HTR-8/SVneo (cell line): ENCODE measurements at regions not wholly inside any gene's neighbourhood (a gene's known extent, or its start where the extent isn't known, plus 50 kb on each side); places are given as distances from the start of the nearest gene placed in this dataset.
"Not testable (repeated sequence)": the region's sequence is repeated elsewhere in the genome, so short reads cannot be mapped to it uniquely, and the experiment has no call there.

Experiments
- DNase-seq: peaks from one replicate; pipeline ENCODE4 v3.0.0; 2011; ENCODE audit warnings: low spot score, mixed read lengths; ENCODE audit not compliant: insufficient read length
- FAIRE-seq: peaks from 2 replicates; lab custom pipeline; 2011; peaks lifted over from hg19 to GRCh38; lab: Jason Lieb, UNC

DNA sequence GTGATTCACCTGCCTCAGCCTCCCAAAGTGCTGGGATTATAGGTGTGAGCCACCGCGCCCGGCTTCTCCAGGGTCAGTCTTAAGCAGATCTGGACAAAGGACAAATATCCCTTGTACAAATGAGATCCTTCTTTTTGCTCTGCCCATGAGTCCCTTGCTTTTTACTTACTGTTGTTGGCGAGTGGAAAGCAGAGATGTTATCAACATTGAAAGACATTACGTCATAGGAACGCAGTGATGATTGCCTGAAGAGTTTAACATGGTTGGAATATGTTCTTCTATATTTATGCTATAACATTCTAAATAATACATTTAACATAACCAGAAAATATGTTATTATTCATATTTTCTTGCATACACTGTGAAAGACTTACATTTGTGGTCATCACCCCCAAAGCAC lies 644.3 kb upstream of the LRRN3 start:
- FAIRE-seq = no peak
- DNase-seq = no peak

DNA sequence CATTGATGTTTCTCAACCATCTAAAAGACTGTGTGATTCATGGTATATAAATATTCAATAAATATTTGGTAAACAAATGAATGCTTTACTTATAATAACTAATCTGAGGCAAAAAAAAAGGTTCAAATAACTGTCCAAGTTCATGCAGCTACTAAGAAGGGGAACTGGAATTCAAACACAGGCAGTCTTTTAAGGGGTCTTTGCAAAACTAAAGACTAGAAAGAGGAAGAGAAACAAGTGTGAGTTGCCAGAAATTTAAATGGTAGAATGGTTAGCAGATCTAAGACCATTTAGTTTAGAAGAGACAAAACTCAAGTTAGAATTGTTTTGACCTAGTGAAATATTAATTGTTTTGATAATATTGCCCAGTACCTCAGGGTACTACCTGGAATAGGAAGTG lies 642.0 kb upstream of the LRRN3 start:
- DNase-seq = no peak
- FAIRE-seq = no peak

DNA sequence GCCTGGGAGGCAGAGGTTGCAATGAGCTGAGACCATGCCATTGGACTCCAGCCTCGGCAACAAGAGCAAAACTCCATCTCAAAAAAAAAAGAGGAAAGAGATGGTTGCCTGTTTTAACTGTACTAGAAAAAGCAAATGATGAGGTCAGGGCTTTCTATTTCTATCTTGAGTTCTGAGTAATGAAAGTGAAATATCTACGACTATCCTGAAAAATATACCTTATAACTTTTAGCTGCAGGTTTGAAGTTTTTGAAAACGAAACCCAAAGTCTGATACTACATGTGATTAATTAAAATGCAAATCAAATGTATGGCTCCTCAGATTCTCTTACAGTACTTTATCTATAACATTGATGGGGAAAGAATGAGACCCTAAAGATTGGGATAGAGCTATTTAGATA lies 636.2 kb upstream of the LRRN3 start:
- FAIRE-seq (no peak), DNase-seq (no peak)

- no peak for FAIRE-seq
- no peak for DNase-seq
Observed at GRCh38 chr7:110461621-110462020, 629.3 kb upstream of the LRRN3 start.

DNA sequence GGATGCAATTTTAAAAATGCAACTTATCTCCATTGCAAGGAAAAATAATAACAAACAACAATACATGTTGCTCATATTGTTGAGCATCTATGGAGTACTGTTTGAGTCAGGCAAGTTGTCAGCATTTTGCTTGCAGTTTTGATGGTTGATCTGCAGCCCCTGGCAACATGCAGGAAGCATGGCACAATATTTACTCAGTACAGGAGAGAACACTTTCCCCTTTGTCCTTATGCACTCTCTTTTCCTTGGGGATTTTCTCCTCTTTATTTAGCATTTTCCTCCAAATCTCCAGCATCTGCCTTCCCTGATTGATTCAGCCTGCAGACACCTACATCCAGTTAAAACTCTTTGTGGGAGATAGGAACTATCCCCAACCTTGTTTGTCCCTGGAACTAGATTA lies 620.5 kb upstream of the LRRN3 start:
- DNase-seq (no peak), FAIRE-seq (no peak)

DNA sequence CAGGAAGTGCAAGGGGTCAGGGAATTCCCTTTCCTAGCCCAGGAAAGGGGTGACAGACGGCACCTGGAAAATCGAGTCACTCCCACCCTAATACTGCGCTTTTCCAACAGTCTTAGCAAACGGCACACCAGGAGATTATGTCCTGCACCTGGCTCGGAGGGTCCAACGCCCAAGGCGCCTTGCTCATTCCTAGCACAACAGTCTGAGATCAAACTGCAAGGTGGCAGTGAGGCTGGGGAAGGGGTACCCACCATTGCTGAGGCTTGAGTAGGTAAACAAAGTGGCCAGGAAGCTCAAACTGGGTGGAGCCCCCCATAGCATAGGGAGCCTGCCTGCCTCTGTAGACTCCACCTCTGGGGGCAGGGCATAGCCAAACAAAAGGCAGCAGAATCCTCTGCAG lies 618.5 kb upstream of the LRRN3 start:
- not testable (repeated sequence) for FAIRE-seq

DNA sequence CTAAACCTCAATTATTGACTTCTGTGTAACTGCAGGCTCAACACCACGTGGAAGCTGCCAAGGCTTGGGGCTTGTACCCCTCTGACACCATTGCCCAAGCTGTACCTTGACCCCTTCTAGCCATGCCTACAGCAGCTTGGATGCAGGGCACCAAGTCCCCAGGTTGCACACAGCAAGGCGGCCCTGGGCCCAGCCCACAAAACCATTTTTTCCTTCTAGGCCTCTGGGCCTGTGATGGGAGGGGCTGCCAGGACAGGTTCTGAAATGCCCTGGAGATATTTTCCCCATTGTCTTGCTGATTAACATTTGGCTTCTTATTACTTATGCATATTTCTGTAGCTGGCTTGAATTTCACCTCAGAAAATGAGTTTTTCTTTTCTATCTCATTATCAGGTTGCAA lies 610.0 kb upstream of the LRRN3 start:
- no peak for DNase-seq
- FAIRE-seq = no peak

More for the DNA sequence above, 618.5 kb upstream of the LRRN3 start:
- not testable (repeated sequence) for DNase-seq

GRCh38 chr7:110483553-110483952 lies 607.4 kb upstream of the LRRN3 start:
- DNase-seq (no peak), FAIRE-seq (no peak)

GRCh38 chr7:110484356-110484755 lies 606.6 kb upstream of the LRRN3 start:
- FAIRE-seq (no peak), DNase-seq (no peak)

- no peak for FAIRE-seq
Observed at GRCh38 chr7:110486549-110486948, 604.4 kb upstream of the LRRN3 start.

DNA sequence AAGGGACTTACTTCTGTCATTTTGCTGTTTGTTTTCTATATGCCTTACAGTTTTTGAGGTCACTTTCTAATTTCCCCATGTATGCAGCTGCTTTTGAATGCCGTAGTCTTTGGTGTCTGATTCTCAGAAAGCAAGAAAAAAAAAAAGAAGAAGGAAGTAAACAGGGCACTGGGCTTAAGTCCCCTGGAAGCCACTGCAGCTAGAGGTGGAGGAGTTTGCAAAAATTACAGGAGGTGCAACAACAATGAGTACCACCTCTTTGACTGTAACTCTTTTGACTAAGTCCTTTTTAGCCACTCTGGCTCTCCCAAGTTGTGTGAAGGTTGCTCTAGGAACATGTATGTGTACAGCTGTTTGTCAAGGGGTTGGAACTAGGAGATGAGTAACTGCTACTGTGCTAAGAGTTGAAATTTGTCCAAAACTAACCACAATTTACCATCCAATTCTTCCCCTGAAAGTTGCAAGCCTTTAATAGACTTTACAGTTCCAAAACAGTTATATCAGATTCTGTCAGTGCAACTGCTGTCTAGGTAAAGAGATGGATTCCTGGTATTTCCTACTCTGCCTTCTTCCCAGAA lies 588.0 kb upstream of the LRRN3 start:
- DNase-seq = no peak

More at GRCh38 chr7:110486549-110486948, 604.4 kb upstream of the LRRN3 start:
- DNase-seq = no peak

DNA sequence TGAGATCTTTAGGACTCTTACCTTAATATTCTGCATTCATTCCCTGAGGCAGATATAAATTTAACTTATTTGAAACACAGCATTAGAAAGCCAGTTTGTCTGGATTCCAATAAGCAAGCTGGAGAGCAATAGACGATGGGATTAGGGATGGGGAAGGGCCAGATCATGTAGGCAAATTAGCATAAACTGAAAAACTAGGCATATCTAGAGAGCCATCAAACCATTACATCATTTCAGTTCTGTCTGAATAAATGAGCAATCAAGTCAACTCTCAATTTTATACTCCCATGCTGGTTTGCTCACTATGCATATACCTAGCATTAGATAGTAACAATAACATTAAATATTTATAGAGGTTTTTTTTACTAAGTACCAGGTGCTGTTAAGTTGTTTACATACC lies 583.6 kb upstream of the LRRN3 start:
- DNase-seq (no peak), FAIRE-seq (no peak)

More for the DNA sequence above, 588.0 kb upstream of the LRRN3 start:
- no peak for FAIRE-seq

DNA sequence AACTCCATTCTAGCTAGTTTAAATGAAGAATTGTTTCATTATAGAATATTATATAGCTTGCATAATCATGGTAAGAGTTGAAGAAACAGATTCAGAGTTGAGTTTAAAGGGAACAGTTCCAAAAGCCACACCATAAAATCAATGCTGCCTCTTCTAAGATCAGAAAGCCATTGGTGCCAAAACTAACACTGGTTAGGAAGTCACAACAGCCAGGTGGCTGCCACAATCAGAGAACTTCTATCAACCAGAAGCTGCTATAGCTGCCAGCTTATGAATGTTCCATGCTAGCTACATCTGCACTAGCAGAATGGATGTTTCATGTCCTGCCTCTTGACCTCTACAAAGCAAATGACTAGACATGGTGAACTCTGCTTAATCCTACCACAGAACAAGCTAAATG lies 583.1 kb upstream of the LRRN3 start:
- no peak for DNase-seq
- FAIRE-seq = no peak

GRCh38 chr7:110514975-110515551 lies 575.9 kb upstream of the LRRN3 start:
- not testable (repeated sequence) for FAIRE-seq

DNA sequence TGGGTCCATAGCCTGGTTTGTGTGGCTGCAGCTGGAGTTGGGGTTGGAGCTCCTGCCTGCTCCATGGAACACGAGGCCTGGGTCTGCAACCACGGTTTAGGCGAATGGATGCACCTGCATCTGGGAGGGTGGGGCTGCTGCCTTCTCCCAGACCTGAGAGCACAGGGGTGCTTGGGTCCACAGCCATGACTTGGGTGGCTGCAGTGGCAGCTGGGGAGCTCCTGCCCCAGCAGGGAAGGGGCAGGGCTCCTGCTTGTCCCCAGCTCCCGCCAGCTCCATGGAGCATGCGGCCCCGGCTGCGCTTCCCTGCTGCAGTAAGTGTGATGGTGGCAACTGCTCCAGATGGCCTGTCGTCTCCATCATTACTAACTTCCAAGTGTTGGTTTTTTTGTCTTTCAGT lies 571.1 kb upstream of the LRRN3 start:
- FAIRE-seq (no peak), DNase-seq (no peak)

More at GRCh38 chr7:110514975-110515551, 575.9 kb upstream of the LRRN3 start:
- DNase-seq = not testable (repeated sequence)

DNA sequence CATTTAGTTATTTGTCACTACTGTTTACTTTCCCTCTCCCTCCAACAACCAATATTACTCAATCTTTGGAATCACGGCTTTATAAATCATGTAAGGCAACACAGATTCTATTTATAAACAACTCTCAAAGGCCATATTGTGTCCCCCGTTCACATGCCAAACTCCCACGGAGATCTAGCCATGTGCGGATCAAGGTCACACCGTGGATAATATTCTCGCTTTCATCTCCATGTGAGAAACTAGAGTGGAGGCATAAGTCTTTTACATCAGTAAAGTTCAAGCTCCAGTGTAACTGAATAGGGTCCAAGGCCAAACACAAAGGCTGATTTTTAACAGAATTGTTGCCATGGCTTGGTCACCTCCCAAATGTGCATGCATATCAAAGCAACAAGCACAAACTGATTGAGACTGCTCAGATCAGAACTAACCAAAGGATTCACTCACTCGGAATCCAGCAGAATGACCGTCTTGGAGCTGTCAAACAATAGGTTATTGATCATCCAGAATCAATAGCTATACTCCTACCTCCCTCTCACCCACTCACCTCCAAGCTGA lies 569.5 kb upstream of the LRRN3 start:
- FAIRE-seq = no peak
- no peak for DNase-seq

DNA sequence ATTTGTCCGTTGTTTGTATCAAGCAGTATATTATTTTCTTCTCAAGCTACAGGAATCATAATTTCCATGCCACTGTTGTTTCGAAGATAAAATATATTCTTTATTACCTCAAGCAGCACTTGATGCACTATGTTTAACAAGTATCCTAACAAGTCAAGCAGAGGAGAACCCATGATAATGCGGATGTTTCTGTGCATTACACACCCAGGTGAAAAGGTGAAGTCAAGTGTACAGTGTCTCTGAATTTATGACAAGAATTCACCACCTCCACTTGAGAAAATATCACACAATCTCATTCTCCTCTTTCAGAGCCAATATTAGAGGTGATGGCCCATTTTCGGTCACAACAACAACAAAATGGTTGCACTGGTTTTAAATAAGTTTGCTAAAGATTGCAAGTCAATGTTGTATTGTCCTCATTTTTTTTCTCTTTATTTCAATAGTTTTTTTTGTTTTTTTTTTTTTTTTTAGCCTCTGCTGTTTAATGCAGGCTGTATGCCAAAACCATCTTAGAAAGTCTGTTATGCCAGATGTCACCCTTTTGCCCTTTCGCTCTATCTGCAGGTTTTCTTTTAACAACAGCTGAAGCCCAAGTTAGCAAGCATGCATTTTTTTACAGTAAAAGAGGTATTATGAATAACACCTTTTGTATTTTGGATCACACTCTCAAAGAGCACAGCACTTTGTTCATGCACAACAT lies 568.7 kb upstream of the LRRN3 start:
- FAIRE-seq (no peak), DNase-seq (no peak)

GRCh38 chr7:110522761-110523200 lies 568.1 kb upstream of the LRRN3 start:
- no peak for DNase-seq
- FAIRE-seq = no peak

DNA sequence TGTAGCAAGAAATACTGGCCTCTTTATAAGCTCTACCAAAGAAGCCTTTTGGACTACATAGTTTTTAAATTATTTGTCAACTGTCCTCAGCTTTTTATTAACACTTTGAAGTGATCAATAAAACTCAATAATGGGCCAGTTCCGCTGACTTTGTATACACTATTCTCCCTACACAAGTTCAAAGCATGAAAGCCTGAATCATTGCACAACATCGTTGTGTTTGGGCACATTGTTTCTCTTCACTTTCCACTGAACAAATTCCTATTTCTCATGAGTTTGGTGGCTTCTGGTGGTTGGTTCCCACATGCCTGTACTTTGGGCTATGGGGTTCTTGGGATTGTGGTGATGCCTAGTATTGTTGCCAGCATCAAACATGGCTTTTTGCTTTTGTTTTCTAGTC lies 561.8 kb upstream of the LRRN3 start:
- no peak for DNase-seq
- FAIRE-seq = no peak

DNA sequence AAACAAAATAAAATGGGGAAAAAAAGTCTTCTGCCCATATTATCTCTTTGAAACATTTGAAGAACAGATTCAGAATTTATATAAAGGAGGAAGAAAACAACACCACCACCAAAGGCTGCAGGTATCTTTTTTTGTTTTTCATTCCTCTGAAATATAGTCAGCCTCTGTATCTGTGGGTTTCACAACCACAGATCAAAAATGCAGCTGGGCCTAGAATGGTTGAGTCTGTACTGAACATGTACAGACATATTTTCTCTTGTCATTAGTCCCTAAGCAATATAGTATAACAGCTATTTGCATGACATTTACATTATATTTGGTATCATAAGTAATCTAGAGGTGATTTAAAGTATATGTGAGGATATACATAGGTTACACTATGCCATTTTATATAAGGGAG lies 559.7 kb upstream of the LRRN3 start:
- FAIRE-seq (no peak), DNase-seq (no peak)

DNA sequence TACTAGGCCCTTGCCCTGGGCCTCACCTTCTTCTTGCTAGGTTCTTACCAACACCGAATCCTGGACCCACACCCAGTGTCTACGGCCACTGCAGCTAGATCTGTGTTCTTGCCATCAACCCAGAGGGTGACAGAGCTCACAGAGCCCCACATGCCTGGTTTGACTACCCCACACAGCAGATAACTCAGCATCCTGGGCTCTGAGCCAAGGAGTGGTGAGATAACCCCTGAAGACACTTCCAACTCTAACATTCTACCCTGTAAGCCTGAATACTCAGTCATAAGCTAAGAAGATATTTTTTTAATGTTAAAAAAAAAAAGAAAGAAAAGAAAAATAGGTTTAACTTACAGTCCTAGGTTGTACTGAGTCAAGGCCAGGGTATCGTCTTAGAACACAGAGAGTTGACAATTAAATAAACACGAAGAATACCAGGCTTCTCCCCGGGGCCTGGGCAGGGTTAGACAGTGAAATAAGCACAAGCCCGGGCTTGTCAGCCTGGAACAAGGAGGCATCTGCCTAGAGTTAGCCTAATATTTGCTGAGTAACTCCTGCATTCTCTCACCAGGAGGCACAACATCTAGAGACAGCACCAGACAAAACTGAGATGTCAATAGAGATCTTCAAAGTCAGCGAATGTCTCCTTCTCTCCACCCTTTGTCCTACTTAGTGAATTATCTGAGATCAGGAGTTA lies 556.5 kb upstream of the LRRN3 start:
- no peak for DNase-seq
- FAIRE-seq = no peak
